Transverse colon (tissue), 3 donors: ENCODE measurements at regions not wholly inside any gene's neighbourhood (a gene's known extent, or its start where the extent isn't known, plus 50 kb on each side); places are given as distances from the start of the nearest gene placed in this dataset.

Experiments used
- CTCF ChIP-seq, 5 experiments: fragments of 200-600 bp in 3 of 5; fragments of 450-650 bp in 2 of 5; sonication (generic) in 3 of 5; IDR thresholded peaks; 1 replicate in 2 of 5; 2 replicates in 3 of 5; pipeline ENCODE4 v1.5.1; 2016 to 2017; ENCODE audit warnings: antibody characterized with exemption in 5 of 5, inconsistent platforms in 3 of 5, mild to moderate bottlenecking in 2 of 5, moderate library complexity in 1 of 5
- EP300 ChIP-seq: sonication (generic); formaldehyde crosslinking; IDR thresholded peaks from one replicate; pipeline ENCODE4 v1.6.1; 2017; ENCODE audit warnings: antibody characterized with exemption, low read depth

GRCh38 chr7:17054836-17055235, 173.1 kb upstream of the AGR3 start:
- TF ChIP-seq CTCF (IDR thresholded peaks at IDR 0.05) (no peak), EP300 (no peak)
